GM21576 (cell line): ENCODE measurements at regions not wholly inside any gene's neighbourhood (a gene's known extent, or its start where the extent isn't known, plus 50 kb on each side); places are given as distances from the start of the nearest gene placed in this dataset.

Source experiments
- ATAC-seq: cut with Tn5 transposase; IDR thresholded peaks from one replicate; pipeline ENCODE4 v1.9.1; 2021; ENCODE audit warnings: mild to moderate bottlenecking, moderate library complexity; ENCODE audit not compliant: unreplicated experiment

- no peak for ATAC-seq
Observed at GRCh38 chr1:185581961-185582725, 152.0 kb upstream of the HMCN1 start.

GRCh38 chr1:185581020-185581419 lies 153.2 kb upstream of the HMCN1 start:
- ATAC-seq, result no peak

GRCh38 chr1:185578293-185578692 lies 155.9 kb upstream of the HMCN1 start:
- no peak for ATAC-seq

DNA sequence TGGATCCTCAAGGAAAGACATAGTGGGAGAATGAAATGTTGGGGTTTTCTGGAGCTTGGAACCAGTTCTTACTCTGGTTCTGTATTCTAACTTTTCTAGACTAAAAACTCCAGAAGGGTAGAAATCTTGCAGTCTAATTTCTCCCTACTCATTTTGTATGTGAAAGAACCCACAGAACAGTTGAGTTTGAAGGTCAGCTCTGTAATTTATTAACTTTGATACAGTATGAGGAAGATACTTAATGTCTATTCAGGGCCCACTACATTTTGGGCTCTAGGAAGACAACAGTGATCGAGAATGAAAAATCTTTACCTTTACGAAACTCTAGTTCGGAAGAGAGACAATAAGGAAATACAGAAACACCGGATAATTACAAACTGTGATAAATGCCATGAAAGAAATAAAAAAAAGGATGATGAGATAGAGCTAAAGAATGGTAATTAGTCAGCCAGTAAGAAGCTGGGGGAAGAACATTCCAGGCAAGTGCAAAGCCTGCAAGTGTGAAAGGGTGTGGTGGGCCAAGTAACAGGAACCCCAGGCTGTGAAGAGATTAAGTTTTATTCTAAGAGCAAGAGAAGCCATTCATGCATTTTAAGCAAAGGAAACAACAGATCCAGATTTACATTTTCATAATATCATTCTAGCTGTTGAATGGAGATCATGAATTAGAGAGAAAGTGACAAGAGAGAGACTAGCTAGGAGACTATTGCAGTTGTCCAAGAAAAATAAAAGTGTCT lies 159.9 kb upstream of the HMCN1 start:
- ATAC-seq, result no peak

DNA sequence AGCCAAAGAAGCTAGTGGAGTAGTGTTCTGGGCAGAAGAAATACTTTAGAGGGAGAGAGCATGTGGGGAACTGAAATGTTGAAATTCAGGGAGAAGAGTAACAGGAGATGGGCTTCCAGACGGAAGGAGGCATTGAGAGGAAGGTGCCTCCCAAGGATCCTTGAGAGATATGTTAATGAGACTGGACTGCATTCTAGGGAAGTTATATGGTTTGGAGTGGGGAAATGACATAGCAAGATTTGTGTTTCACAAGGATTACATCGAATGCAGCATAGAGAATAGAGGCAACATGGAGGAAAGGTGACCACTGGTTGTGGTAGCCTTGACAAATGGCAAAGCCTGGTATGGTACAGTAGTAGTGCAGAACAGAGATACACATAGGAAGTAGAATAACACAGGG lies 160.5 kb upstream of the HMCN1 start:
- ATAC-seq, result no peak

DNA sequence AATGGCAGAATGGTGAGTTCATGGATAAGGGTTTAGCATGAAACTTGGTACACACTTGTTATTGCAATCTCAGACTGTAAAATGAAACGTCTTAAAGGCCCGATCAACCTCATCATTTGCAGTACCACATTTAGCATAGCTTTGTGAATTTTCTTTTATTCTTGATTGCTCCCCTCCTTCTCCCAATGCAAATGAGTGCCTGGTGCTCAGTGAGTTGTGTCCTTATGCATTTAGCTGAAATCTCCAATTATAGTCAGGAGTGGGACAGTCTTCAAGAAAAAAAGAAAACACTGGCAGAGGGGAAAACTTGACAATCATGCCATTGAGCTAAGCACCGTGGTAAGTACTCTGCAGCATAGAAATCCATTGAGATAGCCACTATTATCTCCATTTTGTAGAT lies 161.0 kb upstream of the HMCN1 start:
- no peak for ATAC-seq

DNA sequence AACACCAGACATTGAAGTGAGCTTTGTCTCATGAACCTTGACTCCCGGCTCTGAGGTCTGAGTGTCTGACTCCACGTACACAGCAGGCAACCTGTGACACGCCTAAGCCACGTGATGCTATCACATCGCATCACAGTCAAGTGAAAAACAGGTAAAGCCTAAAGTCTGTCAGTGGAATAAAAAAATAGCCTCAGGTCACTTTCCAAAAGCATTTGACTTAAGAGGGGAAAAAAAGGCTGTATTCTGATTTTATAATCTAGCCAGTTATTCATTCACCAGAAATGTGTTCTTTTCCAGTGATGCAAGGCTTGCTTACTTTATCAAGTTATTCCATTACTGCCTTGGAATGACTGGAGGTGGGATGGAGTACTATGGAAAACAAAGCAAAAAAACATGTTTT lies 163.2 kb upstream of the HMCN1 start:
- ATAC-seq, result no peak

DNA sequence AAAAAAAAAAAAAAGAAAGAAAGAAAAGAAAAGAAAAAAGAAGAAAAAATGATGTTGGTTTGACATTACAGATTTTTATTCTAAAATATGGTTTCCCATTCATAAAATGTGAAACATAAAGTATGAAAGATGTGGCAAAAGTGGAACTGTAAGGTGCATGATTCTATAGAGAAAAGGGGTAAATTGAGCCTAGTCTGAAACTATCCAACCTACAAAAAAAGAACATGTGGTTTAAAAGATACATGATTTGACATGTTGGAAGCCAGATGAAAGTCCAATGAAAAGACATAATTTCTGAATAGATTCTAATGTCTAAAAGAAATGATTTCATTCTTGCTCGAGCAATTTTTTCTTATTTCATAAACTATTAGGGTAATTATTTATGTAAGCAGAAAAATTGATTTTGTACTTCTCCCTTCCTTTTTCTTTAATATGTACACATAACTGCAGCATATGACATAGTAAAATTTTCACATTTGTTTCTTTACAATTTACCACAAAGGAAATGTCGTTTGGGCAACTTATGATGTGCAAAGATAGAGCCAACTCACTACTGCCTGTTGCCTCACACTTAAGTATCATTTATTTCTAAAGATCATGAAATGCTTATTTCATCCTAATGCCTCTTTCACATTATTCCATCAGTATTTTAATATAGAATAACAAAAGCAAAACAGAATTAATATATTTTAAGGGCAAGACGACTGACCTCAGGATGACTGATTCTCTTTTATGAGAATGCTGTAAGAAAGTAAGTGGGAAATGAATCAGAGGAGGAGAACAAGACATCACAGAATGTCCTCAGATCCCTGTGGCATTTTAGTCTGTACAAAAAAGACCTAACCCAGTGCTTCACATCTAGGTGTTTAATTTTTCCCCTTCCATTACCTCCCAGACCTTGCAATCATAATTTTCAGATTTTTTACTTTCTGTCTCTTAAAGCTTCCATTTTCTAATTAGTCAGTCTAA lies 165.8 kb upstream of the HMCN1 start:
- ATAC-seq, result no peak

GRCh38 chr1:185567440-185567839 lies 166.8 kb upstream of the HMCN1 start:
- no peak for ATAC-seq

DNA sequence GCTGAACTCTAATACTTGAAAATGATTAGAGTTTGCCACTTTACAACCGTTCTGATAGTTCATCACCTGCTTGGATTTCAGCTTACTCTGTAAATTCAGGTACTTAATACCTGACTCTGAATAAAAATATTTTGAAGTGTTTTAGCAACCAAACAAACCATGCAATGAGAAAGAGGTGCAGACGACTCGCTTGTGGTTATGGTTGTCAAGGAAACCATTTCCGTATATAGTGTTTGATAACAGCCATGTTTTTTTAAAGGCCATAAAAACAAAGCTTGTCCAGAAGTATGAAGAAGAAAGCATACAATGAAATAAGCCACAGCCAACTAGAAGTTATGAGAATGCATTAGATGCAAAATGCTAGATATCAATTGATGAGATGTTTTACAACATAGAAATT lies 167.2 kb upstream of the HMCN1 start:
- ATAC-seq, result no peak

DNA sequence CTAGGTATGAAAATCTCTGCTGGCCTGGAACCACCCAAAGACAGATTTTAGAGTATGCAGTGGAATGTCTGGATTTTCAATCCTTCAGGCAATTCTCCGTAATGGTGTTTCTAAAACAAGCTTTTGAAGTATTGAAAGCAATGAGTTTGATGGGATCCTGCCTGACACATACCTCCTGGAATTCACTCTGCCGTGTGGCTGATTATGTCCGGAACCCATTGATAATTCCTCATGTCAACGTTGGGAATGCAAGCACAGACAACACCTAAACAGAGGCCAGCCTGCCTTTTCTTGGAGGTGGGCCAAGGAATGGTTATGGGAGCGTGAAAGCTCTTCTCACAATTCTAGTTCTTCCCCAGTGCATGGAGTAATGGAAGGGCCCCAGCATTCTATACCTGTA lies 168.9 kb upstream of the HMCN1 start:
- ATAC-seq, result no peak

- ATAC-seq, result no peak
Observed at GRCh38 chr1:185564816-185565215, 169.4 kb upstream of the HMCN1 start.

GRCh38 chr1:185562461-185563359 lies 171.5 kb upstream of the HMCN1 start:
- no peak for ATAC-seq

DNA sequence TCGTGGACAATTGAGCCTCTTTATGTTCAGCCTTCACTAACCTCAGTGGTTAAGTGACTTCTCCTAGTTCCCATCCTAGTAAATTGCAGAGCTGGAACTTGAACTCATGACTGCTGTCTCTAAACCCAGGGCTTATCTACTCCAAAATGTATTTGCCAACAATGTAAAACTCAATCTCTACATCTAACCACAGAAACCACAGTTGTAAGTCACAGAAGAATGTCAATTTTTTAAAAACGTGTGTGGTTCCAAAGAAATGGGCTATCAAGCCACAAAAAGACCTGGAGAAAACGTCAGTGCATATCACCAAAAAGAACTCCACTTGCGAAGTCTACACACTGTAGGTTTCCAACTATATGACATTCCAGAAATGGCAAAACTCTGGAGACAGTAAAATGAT lies 172.6 kb upstream of the HMCN1 start:
- ATAC-seq, result no peak

- no peak for ATAC-seq
Observed at GRCh38 chr1:185560760-185561159, 173.4 kb upstream of the HMCN1 start.

DNA sequence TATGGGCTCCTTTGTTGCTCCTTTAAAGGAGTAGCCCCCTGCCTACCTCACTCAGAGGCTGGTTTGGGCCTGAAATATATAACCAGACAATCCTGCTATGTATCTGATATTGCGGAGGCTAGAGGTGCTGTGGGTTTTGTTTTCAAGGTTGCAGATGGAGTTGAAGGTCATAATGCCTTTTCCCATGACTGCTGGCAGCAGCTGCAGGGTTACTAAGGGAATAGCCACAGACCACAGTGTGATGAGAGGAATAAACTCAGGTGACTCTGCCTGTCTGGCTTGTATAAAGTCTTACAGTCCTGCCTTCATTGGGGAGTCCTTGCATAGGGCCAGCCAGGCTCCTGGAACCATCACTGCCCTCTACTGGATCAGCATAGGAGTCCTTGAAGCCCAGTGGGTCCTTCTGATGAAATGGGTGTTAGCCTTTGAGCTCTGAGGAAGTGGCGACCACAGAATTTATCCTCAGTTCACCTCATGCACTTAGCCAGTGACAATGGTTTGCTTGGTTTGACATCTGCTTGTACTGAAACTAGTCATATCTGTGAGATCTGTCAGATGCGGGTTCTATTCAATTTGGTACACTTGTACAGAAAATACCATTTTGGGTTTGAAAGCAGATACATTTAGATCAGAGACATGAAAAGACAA lies 174.4 kb upstream of the HMCN1 start:
- ATAC-seq, result peak; percentile 94

DNA sequence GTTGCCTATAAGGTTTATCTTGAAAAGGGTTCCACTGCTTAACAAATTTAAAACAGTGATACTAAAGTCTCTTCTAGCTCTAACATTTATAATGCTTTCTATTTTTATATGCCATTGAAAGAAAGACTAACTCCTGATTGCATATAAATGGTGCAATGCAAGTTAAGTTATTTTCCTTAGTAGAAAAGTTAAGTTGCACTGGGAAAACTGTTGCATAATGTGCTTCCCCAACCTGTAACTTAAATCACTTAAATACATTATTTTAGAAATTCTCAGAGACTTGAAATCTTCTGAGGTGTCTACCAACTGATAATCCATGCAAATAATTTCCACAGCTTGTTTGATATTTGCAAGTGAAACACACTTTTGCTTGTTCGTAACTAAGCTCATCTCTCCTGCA lies 175.0 kb upstream of the HMCN1 start:
- ATAC-seq, result no peak

- ATAC-seq, result no peak
Observed at GRCh38 chr1:185556561-185556960, 177.6 kb upstream of the HMCN1 start.

DNA sequence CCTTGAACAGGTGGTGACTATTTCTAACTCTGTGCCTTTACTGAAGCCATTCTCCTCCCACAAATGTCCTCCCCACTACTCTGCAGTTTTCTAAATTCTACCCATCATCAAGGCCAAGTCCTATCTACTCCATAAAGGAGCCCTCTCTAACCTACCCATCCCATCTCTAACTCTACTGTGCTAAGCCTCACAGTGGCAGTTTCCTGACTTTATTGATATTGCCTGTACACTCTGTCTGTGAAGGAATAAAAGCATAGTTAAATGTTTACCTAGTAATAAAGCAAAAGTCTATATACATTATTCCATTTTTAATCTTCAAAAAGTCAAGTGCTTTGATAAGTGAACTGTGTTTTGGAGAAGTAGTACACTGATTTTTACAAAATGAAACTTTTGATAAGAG lies 178.4 kb upstream of the HMCN1 start:
- no peak for ATAC-seq

GRCh38 chr1:185551008-185551407 lies 183.2 kb upstream of the HMCN1 start:
- ATAC-seq, result no peak
